ENCODE measurements at regions not wholly inside any gene's neighbourhood (a gene's known extent, or its start where the extent isn't known, plus 50 kb on each side); places are given as distances from the start of the nearest gene placed in this dataset.

DNA sequence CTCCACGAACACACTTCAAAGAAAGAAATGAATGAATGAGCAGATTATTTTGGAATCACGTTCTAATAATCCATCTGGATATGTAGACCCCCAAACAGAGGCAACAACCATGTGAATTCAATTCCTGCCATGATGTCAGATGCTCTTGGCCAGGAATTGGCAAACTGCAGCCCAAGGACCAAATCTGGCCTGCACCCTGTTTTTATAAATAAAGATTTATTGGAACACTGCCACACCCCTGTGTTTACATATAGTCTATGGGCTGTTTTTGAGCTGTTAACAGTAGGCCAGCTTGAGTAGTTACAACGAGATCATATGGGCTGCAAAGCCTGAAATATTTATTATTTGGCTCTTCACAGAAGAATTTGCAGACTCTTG is 336.0 kb upstream of the ZFHX3 start (continued):
- TF ChIP-seq, protein P1, sequence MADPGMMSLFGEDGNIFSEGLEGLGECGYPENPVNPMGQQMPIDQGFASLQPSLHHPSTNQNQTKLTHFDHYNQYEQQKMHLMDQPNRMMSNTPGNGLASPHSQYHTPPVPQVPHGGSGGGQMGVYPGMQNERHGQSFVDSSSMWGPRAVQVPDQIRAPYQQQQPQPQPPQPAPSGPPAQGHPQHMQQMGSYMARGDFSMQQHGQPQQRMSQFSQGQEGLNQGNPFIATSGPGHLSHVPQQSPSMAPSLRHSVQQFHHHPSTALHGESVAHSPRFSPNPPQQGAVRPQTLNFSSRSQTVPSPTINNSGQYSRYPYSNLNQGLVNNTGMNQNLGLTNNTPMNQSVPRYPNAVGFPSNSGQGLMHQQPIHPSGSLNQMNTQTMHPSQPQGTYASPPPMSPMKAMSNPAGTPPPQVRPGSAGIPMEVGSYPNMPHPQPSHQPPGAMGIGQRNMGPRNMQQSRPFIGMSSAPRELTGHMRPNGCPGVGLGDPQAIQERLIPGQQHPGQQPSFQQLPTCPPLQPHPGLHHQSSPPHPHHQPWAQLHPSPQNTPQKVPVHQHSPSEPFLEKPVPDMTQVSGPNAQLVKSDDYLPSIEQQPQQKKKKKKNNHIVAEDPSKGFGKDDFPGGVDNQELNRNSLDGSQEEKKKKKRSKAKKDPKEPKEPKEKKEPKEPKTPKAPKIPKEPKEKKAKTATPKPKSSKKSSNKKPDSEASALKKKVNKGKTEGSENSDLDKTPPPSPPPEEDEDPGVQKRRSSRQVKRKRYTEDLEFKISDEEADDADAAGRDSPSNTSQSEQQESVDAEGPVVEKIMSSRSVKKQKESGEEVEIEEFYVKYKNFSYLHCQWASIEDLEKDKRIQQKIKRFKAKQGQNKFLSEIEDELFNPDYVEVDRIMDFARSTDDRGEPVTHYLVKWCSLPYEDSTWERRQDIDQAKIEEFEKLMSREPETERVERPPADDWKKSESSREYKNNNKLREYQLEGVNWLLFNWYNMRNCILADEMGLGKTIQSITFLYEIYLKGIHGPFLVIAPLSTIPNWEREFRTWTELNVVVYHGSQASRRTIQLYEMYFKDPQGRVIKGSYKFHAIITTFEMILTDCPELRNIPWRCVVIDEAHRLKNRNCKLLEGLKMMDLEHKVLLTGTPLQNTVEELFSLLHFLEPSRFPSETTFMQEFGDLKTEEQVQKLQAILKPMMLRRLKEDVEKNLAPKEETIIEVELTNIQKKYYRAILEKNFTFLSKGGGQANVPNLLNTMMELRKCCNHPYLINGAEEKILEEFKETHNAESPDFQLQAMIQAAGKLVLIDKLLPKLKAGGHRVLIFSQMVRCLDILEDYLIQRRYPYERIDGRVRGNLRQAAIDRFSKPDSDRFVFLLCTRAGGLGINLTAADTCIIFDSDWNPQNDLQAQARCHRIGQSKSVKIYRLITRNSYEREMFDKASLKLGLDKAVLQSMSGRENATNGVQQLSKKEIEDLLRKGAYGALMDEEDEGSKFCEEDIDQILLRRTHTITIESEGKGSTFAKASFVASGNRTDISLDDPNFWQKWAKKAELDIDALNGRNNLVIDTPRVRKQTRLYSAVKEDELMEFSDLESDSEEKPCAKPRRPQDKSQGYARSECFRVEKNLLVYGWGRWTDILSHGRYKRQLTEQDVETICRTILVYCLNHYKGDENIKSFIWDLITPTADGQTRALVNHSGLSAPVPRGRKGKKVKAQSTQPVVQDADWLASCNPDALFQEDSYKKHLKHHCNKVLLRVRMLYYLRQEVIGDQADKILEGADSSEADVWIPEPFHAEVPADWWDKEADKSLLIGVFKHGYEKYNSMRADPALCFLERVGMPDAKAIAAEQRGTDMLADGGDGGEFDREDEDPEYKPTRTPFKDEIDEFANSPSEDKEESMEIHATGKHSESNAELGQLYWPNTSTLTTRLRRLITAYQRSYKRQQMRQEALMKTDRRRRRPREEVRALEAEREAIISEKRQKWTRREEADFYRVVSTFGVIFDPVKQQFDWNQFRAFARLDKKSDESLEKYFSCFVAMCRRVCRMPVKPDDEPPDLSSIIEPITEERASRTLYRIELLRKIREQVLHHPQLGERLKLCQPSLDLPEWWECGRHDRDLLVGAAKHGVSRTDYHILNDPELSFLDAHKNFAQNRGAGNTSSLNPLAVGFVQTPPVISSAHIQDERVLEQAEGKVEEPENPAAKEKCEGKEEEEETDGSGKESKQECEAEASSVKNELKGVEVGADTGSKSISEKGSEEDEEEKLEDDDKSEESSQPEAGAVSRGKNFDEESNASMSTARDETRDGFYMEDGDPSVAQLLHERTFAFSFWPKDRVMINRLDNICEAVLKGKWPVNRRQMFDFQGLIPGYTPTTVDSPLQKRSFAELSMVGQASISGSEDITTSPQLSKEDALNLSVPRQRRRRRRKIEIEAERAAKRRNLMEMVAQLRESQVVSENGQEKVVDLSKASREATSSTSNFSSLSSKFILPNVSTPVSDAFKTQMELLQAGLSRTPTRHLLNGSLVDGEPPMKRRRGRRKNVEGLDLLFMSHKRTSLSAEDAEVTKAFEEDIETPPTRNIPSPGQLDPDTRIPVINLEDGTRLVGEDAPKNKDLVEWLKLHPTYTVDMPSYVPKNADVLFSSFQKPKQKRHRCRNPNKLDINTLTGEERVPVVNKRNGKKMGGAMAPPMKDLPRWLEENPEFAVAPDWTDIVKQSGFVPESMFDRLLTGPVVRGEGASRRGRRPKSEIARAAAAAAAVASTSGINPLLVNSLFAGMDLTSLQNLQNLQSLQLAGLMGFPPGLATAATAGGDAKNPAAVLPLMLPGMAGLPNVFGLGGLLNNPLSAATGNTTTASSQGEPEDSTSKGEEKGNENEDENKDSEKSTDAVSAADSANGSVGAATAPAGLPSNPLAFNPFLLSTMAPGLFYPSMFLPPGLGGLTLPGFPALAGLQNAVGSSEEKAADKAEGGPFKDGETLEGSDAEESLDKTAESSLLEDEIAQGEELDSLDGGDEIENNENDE (IDR thresholded peaks at IDR 0.05; ENCODE audit: insufficient replicate concordance, low read length), result no peak
- no peak for TF ChIP-seq PHF8 (conservative IDR thresholded peaks at IDR 0.05; ENCODE audit: low read depth, low read length)
- TF ChIP-seq, protein P2, sequence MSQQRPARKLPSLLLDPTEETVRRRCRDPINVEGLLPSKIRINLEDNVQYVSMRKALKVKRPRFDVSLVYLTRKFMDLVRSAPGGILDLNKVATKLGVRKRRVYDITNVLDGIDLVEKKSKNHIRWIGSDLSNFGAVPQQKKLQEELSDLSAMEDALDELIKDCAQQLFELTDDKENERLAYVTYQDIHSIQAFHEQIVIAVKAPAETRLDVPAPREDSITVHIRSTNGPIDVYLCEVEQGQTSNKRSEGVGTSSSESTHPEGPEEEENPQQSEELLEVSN (IDR thresholded peaks at IDR 0.05), result no peak
- TF ChIP-seq TAF7 (optimal IDR thresholded peaks at IDR 0.05; ENCODE audit: borderline replicate concordance, low read depth, low read length), result no peak
- TF ChIP-seq KDM1A (IDR thresholded peaks at IDR 0.05; ENCODE audit: borderline replicate concordance, low read length), result no peak
- no peak for TF ChIP-seq TCF12 (IDR thresholded peaks at IDR 0.05; ENCODE audit: low read depth, low read length)
- no peak for TF ChIP-seq POLR2A (IDR thresholded peaks at IDR 0.05; ENCODE audit: control extremely low read depth in 1 of 2, low read depth in 2 of 2, low read length in 2 of 2)
- TF ChIP-seq SP1 (IDR thresholded peaks at IDR 0.05; ENCODE audit: low read depth, low read length), result no peak
- no peak for TF ChIP-seq CBX8 (IDR thresholded peaks at IDR 0.05; ENCODE audit: borderline replicate concordance, low read depth, low read length)
- TF ChIP-seq GTF2F1 (IDR thresholded peaks at IDR 0.05; ENCODE audit: borderline replicate concordance, low read depth, low read length), result no peak

Data from H1 (cell line).